HepG2 (cell line): ENCODE measurements at regions not wholly inside any gene's neighbourhood (a gene's known extent, or its start where the extent isn't known, plus 50 kb on each side); places are given as distances from the start of the nearest gene placed in this dataset.

ENCODE experiments used
- ATAC-seq: fragments of 200-7000 bp; cut with Tn5 transposase; 3 replicates; pipeline ENCODE4 v1.9.1; 2020; ENCODE audit warnings: mild to moderate bottlenecking, moderate library complexity
- BruUV-seq: library from RNA; stranded (reverse); fragments of 400-500 nt; replicated peaks from 2 replicates; lab custom pipeline; 2021; lab: Mats Ljungman, UMichigan
- CTCF ChIA-PET: fragments of 300-600 bp; formaldehyde crosslinking; extraction: SDS; loops from one replicate; lab custom pipeline; 2021; ENCODE audit warnings: low total read pairs, inconsistent platforms, low intra/inter-chr PET ratio; lab: Yijun Ruan, JAX
- POLR2A ChIA-PET: fragments of 350-600 bp; sonication (Branson Sonifier 250); formaldehyde crosslinking; loops from one replicate; lab custom pipeline; 2020; ENCODE audit warnings: antibody characterized with exemption, inconsistent platforms; lab: Yijun Ruan, JAX
- DNase-seq: peaks from one replicate; pipeline ENCODE4 v3.0.0-alpha.2; 2015; ENCODE audit warnings: low spot score
- FAIRE-seq: peaks from 3 replicates; lab custom pipeline; 2011; peaks lifted over from hg19 to GRCh38; lab: Jason Lieb, UNC
- H2AFZ ChIP-seq: one replicate; pipeline ENCODE4 v1.6.1; 2011; ENCODE audit warnings: low read length, inconsistent platforms
- H3K27ac ChIP-seq: fragments of 300-600 bp; 3 replicates; pipeline ENCODE4 v1.8.0; 2011; ENCODE audit warnings: mixed run types, mild to moderate bottlenecking, mixed read lengths, low read length, inconsistent platforms; ENCODE audit not compliant: insufficient read depth; ENCODE audit errors: extremely low read length
- H3K27me3 ChIP-seq, 2 experiments: fragments of 200-600 bp in 1 of 2; 2 replicates in 1 of 2; 3 replicates in 1 of 2; pipeline versions ENCODE4 v1.6.0 to v1.8.0; 2011; ENCODE audit warnings: low read length in 2 of 2, mild to moderate bottlenecking in 2 of 2, moderate library complexity in 2 of 2, inconsistent platforms in 1 of 2; ENCODE audit not compliant: insufficient read depth in 2 of 2, control insufficient read depth in 1 of 2
- H3K36me3 ChIP-seq, 2 experiments: fragments of 200-600 bp in 1 of 2; replicated peaks in 1 of 2; 2 replicates in 1 of 2; 3 replicates in 1 of 2; pipeline versions ENCODE4 v1.5.1 to v1.8.0; 2011; ENCODE audit warnings: low read length in 2 of 2, inconsistent platforms in 1 of 2; ENCODE audit not compliant: insufficient read depth in 2 of 2, control insufficient read depth in 1 of 2
- H3K4me1 ChIP-seq: 2 replicates; pipeline ENCODE4 v1.5.1; 2012; ENCODE audit warnings: low read length, inconsistent platforms; ENCODE audit not compliant: insufficient read depth
- H3K4me2 ChIP-seq: 2 replicates; pipeline ENCODE4 v1.6.0; 2011; ENCODE audit warnings: low read depth, low read length, inconsistent platforms
- H3K4me3 ChIP-seq, 3 experiments: fragments of 200-600 bp in 1 of 3; sonication (generic), shearing (Covaris generic) in 1 of 3; replicated peaks in 1 of 3; 2 replicates each; pipeline ENCODE4 v1.5.1; 2011 to 2016; ENCODE audit warnings: low read length in 3 of 3, inconsistent platforms in 2 of 3, low read depth in 2 of 3, mild to moderate bottlenecking in 2 of 3, control low read depth in 1 of 3, mixed read lengths in 1 of 3; ENCODE audit not compliant: insufficient read depth in 1 of 3
- H3K79me2 ChIP-seq: one replicate; pipeline ENCODE4 v1.6.1; 2011; ENCODE audit warnings: low read length, inconsistent platforms; ENCODE audit not compliant: insufficient read depth
- H3K9ac ChIP-seq: 2 replicates; pipeline ENCODE4 v1.6.0; 2011; ENCODE audit warnings: mild to moderate bottlenecking, low read depth, low read length, inconsistent platforms; ENCODE audit not compliant: insufficient read depth
- H3K9me3 ChIP-seq: 2 replicates; pipeline ENCODE4 v1.5.1; 2012; ENCODE audit warnings: mild to moderate bottlenecking, low read length
- H4K20me1 ChIP-seq: 2 replicates; pipeline ENCODE4 v1.6.0; 2011; ENCODE audit warnings: inconsistent platforms, mild to moderate bottlenecking, low read length, moderate library complexity; ENCODE audit not compliant: insufficient read depth
- AGO1 ChIP-seq: fragments of 200-400 bp; formaldehyde crosslinking; IDR thresholded peaks from 2 replicates; pipeline ENCODE4 v1.6.1; 2017; ENCODE audit warnings: mild to moderate bottlenecking, low read depth, low read length, moderate library complexity; ENCODE audit not compliant: poor library complexity, severe bottlenecking
- AHR ChIP-seq: IDR thresholded peaks from 2 replicates; pipeline ENCODE4 v1.6.1; 2018; ENCODE audit warnings: missing genetic modification reagents, missing compliant biosample characterization
- CBFB ChIP-seq: sonication (generic); formaldehyde crosslinking; IDR thresholded peaks from 2 replicates; pipeline ENCODE4 v1.4.0; 2020; ENCODE audit warnings: missing genetic modification reagents
- HOXA9 ChIP-seq: sonication (generic); formaldehyde crosslinking; IDR thresholded peaks from 2 replicates; pipeline ENCODE4 v1.8.1; 2022; ENCODE audit warnings: missing genetic modification reagents, mild to moderate bottlenecking, moderate library complexity, borderline replicate concordance
- RAD21 ChIP-seq: fragments of 450-650 bp; formaldehyde crosslinking; IDR thresholded peaks from 2 replicates; pipeline ENCODE4 v1.5.0; 2020; ENCODE audit warnings: mild to moderate bottlenecking
- TOE1 ChIP-seq: sonication (generic); formaldehyde crosslinking; IDR thresholded peaks from 2 replicates; pipeline ENCODE4 v1.4.0; 2020; ENCODE audit warnings: mild to moderate bottlenecking, missing genetic modification reagents
- ZMAT3 ChIP-seq: sonication (generic); formaldehyde crosslinking; conservative IDR thresholded peaks from 2 replicates; pipeline ENCODE4 v1.7.0; 2021; ENCODE audit warnings: missing genetic modification reagents
- ZNF234 ChIP-seq: sonication (generic); formaldehyde crosslinking; conservative IDR thresholded peaks from 2 replicates; pipeline ENCODE4 v1.5.1; 2020; ENCODE audit warnings: mild to moderate bottlenecking, missing genetic modification reagents
- ZNF724P ChIP-seq: sonication (generic); formaldehyde crosslinking; IDR thresholded peaks from 2 replicates; pipeline ENCODE4 v1.8.0; 2022; ENCODE audit warnings: missing genetic modification reagents, borderline replicate concordance
- WGBS: methylation state at CpG from one replicate; pipeline ENCODE4 v1.1.6; 2017; ENCODE audit warnings: low lambda C conversion rate; 5-methylcytosine and 5-hydroxymethylcytosine counted together
- in situ Hi-C: cut with HindIII; loops from 2 replicates; pipeline ENCODE4 v1.10.0; 2017; ENCODE audit warnings: low pct_unique_long_range_greater_than_20kb; ENCODE audit not compliant: extremely low pct_ligation_motif_present
- intact Hi-C: fragments of 100-400 bp; cut with micrococcal nuclease; formaldehyde crosslinking; loops from one replicate; pipeline ENCODE4 v1.10.0; 2022; ENCODE audit not compliant: unreplicated experiment
- TF ChIP-seq, protein P1 (sequence below): sonication (generic); formaldehyde crosslinking; IDR thresholded peaks from 2 replicates; pipeline ENCODE4 v1.4.0; 2020; ENCODE audit warnings: missing genetic modification reagents
- TF ChIP-seq, protein P2 (sequence below): IDR thresholded peaks from 2 replicates; pipeline ENCODE4 v1.6.1; 2018; ENCODE audit warnings: missing genetic modification reagents
- TF ChIP-seq, protein P3 (sequence below): sonication (generic); formaldehyde crosslinking; IDR thresholded peaks from 2 replicates; pipeline ENCODE4 v1.4.0; 2020; ENCODE audit warnings: mild to moderate bottlenecking, missing genetic modification reagents
- TF ChIP-seq, protein P4 (sequence below): sonication (generic); formaldehyde crosslinking; IDR thresholded peaks from 2 replicates; pipeline ENCODE4 v1.5.0; 2020; ENCODE audit warnings: mild to moderate bottlenecking, missing genetic modification reagents
- TF ChIP-seq, protein P5 (sequence below): sonication (generic); formaldehyde crosslinking; IDR thresholded peaks from 2 replicates; pipeline ENCODE4 v1.4.0; 2020; ENCODE audit warnings: missing genetic modification reagents
- TF ChIP-seq, protein P6 (sequence below), 2 experiments: sonication (generic) in 1 of 2; formaldehyde crosslinking in 1 of 2; IDR thresholded peaks; 2 replicates each; pipeline versions ENCODE4 v1.5.1 to v1.6.1; 2011 to 2020; ENCODE audit warnings: borderline replicate concordance in 1 of 2, low read depth in 1 of 2, low read length in 1 of 2, mild to moderate bottlenecking in 1 of 2, missing genetic modification reagents in 1 of 2, moderate library complexity in 1 of 2

DNA sequence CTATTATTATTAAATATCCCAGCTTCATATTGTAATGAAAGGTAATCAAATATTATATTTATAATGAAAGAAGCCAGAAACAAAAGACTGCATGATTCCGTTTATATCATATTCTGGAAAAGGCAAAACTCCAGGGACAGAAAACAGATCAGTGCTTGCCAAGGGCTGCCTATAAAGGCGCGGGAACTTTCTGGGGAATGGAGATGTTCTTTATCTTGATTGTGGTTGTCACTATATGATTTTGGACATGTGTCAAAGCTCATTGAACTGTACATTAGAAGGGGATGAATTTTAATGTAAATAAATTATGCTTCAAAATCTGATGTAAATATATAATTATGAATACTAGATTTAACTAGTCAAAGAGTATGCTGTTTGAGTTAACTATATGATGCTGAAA, 115.4 kb upstream of the KRAS start:
- CTCF ChIA-PET: no interaction called here
- H3K4me3 ChIP-seq: no peak overlapping the region
- H3K9ac ChIP-seq: no peak overlapping the region
- no peaks in the 10 kb centered on the region for H3K27me3 ChIP-seq
- H3K4me1 ChIP-seq: no peaks in the 10 kb centered on the region
- no peak for ATAC-seq
- WGBS: 41% methylated on average over 3 of the region's 3 CpGs
- H3K4me2 ChIP-seq: no peak overlapping the region
- TF ChIP-seq, protein P1, sequence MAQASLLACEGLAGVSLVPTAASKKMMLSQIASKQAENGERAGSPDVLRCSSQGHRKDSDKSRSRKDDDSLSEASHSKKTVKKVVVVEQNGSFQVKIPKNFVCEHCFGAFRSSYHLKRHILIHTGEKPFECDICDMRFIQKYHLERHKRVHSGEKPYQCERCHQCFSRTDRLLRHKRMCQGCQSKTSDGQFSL: no peak
- no peak for TF ChIP-seq TOE1 (CRISPR knock-in tag)
- TF ChIP-seq RAD21 (CRISPR knock-in tag): no peak
- no peak for TF ChIP-seq ZNF724P (CRISPR knock-in tag)
- TF ChIP-seq, protein P2, sequence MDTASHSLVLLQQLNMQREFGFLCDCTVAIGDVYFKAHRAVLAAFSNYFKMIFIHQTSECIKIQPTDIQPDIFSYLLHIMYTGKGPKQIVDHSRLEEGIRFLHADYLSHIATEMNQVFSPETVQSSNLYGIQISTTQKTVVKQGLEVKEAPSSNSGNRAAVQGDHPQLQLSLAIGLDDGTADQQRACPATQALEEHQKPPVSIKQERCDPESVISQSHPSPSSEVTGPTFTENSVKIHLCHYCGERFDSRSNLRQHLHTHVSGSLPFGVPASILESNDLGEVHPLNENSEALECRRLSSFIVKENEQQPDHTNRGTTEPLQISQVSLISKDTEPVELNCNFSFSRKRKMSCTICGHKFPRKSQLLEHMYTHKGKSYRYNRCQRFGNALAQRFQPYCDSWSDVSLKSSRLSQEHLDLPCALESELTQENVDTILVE (CRISPR knock-in tag): no peak
- TF ChIP-seq HOXA9 (CRISPR knock-in tag): no peak
- TF ChIP-seq ZMAT3 (CRISPR knock-in tag): no peak
- TF ChIP-seq, protein P3, sequence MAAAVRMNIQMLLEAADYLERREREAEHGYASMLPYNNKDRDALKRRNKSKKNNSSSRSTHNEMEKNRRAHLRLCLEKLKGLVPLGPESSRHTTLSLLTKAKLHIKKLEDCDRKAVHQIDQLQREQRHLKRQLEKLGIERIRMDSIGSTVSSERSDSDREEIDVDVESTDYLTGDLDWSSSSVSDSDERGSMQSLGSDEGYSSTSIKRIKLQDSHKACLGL (CRISPR knock-in tag): no peak
- TF ChIP-seq, protein P4, sequence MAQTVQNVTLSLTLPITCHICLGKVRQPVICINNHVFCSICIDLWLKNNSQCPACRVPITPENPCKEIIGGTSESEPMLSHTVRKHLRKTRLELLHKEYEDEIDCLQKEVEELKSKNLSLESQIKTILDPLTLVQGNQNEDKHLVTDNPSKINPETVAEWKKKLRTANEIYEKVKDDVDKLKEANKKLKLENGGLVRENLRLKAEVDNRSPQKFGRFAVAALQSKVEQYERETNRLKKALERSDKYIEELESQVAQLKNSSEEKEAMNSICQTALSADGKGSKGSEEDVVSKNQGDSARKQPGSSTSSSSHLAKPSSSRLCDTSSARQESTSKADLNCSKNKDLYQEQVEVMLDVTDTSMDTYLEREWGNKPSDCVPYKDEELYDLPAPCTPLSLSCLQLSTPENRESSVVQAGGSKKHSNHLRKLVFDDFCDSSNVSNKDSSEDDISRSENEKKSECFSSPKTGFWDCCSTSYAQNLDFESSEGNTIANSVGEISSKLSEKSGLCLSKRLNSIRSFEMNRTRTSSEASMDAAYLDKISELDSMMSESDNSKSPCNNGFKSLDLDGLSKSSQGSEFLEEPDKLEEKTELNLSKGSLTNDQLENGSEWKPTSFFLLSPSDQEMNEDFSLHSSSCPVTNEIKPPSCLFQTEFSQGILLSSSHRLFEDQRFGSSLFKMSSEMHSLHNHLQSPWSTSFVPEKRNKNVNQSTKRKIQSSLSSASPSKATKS: no peak
- TF ChIP-seq, protein P5, sequence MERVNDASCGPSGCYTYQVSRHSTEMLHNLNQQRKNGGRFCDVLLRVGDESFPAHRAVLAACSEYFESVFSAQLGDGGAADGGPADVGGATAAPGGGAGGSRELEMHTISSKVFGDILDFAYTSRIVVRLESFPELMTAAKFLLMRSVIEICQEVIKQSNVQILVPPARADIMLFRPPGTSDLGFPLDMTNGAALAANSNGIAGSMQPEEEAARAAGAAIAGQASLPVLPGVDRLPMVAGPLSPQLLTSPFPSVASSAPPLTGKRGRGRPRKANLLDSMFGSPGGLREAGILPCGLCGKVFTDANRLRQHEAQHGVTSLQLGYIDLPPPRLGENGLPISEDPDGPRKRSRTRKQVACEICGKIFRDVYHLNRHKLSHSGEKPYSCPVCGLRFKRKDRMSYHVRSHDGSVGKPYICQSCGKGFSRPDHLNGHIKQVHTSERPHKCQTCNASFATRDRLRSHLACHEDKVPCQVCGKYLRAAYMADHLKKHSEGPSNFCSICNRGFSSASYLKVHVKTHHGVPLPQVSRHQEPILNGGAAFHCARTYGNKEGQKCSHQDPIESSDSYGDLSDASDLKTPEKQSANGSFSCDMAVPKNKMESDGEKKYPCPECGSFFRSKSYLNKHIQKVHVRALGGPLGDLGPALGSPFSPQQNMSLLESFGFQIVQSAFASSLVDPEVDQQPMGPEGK: no peak
- TF ChIP-seq AHR (CRISPR knock-in tag): no peak
- TF ChIP-seq CBFB: no peak
- TF ChIP-seq ZNF234: no peak
- TF ChIP-seq, protein P6, sequence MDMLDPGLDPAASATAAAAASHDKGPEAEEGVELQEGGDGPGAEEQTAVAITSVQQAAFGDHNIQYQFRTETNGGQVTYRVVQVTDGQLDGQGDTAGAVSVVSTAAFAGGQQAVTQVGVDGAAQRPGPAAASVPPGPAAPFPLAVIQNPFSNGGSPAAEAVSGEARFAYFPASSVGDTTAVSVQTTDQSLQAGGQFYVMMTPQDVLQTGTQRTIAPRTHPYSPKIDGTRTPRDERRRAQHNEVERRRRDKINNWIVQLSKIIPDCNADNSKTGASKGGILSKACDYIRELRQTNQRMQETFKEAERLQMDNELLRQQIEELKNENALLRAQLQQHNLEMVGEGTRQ (IDR thresholded peaks at IDR 0.05; ENCODE audit: low read depth, low read length): no peak
- TF ChIP-seq, protein P6 (CRISPR knock-in tag; IDR thresholded peaks at IDR 0.05; ENCODE audit: borderline replicate concordance): no peak
- TF ChIP-seq AGO1: no peak
- TF ChIP-seq, all 625 proteins: peak for 0
- intact Hi-C loops: no loop called here
- no peak for DNase-seq
- Histone ChIP-seq H3K79me2 (no peaks in the 10 kb centered on the region), H3K27ac (no peak overlapping the region), H3K9me3 (no peaks in the 10 kb centered on the region), H4K20me1 (no peaks in the 10 kb centered on the region), H3K36me3 (no peaks in the 10 kb centered on the region), H2AFZ (no peak overlapping the region)
- no TSS peak for BruUV-seq
- POLR2A ChIA-PET: no interaction called here
- FAIRE-seq: no peak
- in situ Hi-C loops: no loop called here
